OCI-LY1 (cell line): ENCODE measurements at regions not wholly inside any gene's neighbourhood (a gene's known extent, or its start where the extent isn't known, plus 50 kb on each side); places are given as distances from the start of the nearest gene placed in this dataset.

Experiments used
- H2AFZ ChIP-seq: fragments of 200-600 bp; sonication (generic), shearing (Covaris generic); 2 replicates; pipeline ENCODE4 v1.6.0; 2014; ENCODE audit warnings: antibody characterized with exemption, mild to moderate bottlenecking, low read length
- H3F3A ChIP-seq: fragments of 200-600 bp; sonication (generic), shearing (Covaris generic); 2 replicates; pipeline ENCODE4 v1.6.0; 2014; ENCODE audit warnings: mild to moderate bottlenecking, antibody characterized with exemption, low read length, moderate library complexity; ENCODE audit not compliant: insufficient read depth
- H3K27ac ChIP-seq: fragments of 200-600 bp; sonication (generic); 2 replicates; pipeline ENCODE4 v1.5.1; 2014; ENCODE audit warnings: low read length, mixed run types, mild to moderate bottlenecking, low read depth; ENCODE audit not compliant: poor library complexity, severe bottlenecking
- H3K27me3 ChIP-seq: fragments of 200-600 bp; sonication (generic); 2 replicates; pipeline ENCODE4 v1.6.0; 2014; ENCODE audit warnings: antibody characterized with exemption, mild to moderate bottlenecking, low read length, moderate library complexity; ENCODE audit not compliant: insufficient read depth
- H3K36me3 ChIP-seq: fragments of 200-600 bp; sonication (generic); 2 replicates; pipeline ENCODE4 v1.6.1; 2014; ENCODE audit warnings: mild to moderate bottlenecking, antibody characterized with exemption, low read length, moderate library complexity, mixed read lengths; ENCODE audit not compliant: insufficient read depth
- H3K4me1 ChIP-seq: fragments of 200-600 bp; sonication (generic); 2 replicates; pipeline ENCODE4 v1.5.1; 2014; ENCODE audit warnings: mild to moderate bottlenecking, low read length, moderate library complexity; ENCODE audit not compliant: insufficient read depth, severe bottlenecking
- H3K4me2 ChIP-seq: fragments of 200-600 bp; sonication (generic), shearing (Covaris generic); 2 replicates; pipeline ENCODE4 v1.6.1; 2014; ENCODE audit warnings: low read length
- H3K4me3 ChIP-seq: fragments of 200-600 bp; sonication (generic); 2 replicates; pipeline ENCODE4 v1.5.1; 2014; ENCODE audit warnings: low read length, low read depth, mild to moderate bottlenecking, mixed read lengths; ENCODE audit not compliant: poor library complexity, severe bottlenecking
- H3K79me2 ChIP-seq: fragments of 200-600 bp; shearing (Covaris generic); 2 replicates; pipeline ENCODE4 v1.6.1; 2016; ENCODE audit warnings: mixed run types, low read length, mixed read lengths; ENCODE audit not compliant: insufficient read depth
- H3K9ac ChIP-seq: fragments of 200-600 bp; sonication (generic), shearing (Covaris generic); 2 replicates; pipeline ENCODE4 v1.6.1; 2014; ENCODE audit warnings: mild to moderate bottlenecking, low read length, mixed read lengths
- H3K9me2 ChIP-seq: fragments of 200-600 bp; sonication (generic), shearing (Covaris generic); 2 replicates; pipeline ENCODE4 v1.6.1; 2014; ENCODE audit warnings: low read depth, mild to moderate bottlenecking, low read length, mixed read lengths
- H3K9me3 ChIP-seq: fragments of 200-600 bp; shearing (Covaris generic); 2 replicates; pipeline ENCODE4 v1.6.1; 2014; ENCODE audit warnings: low read length, mixed read lengths
- H4K20me1 ChIP-seq: fragments of 200-600 bp; sonication (generic), shearing (Covaris generic); 2 replicates; pipeline ENCODE4 v1.6.0; 2016; ENCODE audit warnings: mild to moderate bottlenecking, low read length; ENCODE audit not compliant: insufficient read depth
- EZH2 ChIP-seq: fragments of 200-600 bp; sonication (generic), shearing (Covaris generic); IDR thresholded peaks from 2 replicates; pipeline ENCODE4 v1.8.0; 2017; ENCODE audit warnings: borderline replicate concordance, mixed run types, mild to moderate bottlenecking, antibody characterized with exemption, low read length, moderate library complexity, mixed read lengths
- TF ChIP-seq, protein P1 (sequence below): fragments of 200-600 bp; sonication (generic), shearing (Covaris generic); IDR thresholded peaks from 2 replicates; pipeline ENCODE4 v1.5.1; 2017; ENCODE audit warnings: mild to moderate bottlenecking, antibody characterized with exemption, low read length, moderate library complexity, mixed read lengths

DNA sequence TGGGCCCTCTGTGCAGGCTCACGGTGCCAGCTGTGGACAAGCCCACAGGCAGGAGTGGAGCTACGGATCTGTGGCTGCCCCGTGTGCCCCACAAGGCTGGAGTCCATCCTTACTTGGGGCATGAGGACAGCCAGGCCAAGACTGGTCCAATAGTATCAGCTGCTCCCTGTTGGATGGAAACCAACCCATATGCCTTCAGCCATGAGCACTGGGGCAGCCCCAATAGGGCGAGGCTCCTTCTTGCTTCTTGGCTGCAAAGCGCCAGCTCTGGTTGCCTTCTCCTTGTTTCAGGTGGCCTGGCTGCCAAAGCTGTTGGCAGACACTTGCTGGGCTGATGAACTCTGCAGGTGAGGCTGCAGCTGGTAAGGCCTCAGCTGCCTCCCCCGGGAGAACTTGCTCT lies 188.0 kb downstream of the ENGASE start:
- no peak for TF ChIP-seq EZH2
- TF ChIP-seq, protein P1, sequence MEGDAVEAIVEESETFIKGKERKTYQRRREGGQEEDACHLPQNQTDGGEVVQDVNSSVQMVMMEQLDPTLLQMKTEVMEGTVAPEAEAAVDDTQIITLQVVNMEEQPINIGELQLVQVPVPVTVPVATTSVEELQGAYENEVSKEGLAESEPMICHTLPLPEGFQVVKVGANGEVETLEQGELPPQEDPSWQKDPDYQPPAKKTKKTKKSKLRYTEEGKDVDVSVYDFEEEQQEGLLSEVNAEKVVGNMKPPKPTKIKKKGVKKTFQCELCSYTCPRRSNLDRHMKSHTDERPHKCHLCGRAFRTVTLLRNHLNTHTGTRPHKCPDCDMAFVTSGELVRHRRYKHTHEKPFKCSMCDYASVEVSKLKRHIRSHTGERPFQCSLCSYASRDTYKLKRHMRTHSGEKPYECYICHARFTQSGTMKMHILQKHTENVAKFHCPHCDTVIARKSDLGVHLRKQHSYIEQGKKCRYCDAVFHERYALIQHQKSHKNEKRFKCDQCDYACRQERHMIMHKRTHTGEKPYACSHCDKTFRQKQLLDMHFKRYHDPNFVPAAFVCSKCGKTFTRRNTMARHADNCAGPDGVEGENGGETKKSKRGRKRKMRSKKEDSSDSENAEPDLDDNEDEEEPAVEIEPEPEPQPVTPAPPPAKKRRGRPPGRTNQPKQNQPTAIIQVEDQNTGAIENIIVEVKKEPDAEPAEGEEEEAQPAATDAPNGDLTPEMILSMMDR = no peak
- peaks cover 8% of the 10 kb centered on the region for H3K27me3 ChIP-seq
- no peaks in the 10 kb centered on the region for H3K79me2 ChIP-seq
- H3F3A ChIP-seq = no peaks in the 10 kb centered on the region
- H3K36me3 ChIP-seq = no peaks in the 10 kb centered on the region
- H2AFZ ChIP-seq = no peak overlapping the region
- no peaks in the 10 kb centered on the region for H4K20me1 ChIP-seq
- no peaks in the 10 kb centered on the region for H3K9me3 ChIP-seq
- no peak overlapping the region for H3K4me2 ChIP-seq
- H3K9ac ChIP-seq = no peak overlapping the region
- no peak overlapping the region for H3K27ac ChIP-seq
- H3K4me1 ChIP-seq = no peaks in the 10 kb centered on the region
- no peaks in the 10 kb centered on the region for H3K9me2 ChIP-seq
- no peak overlapping the region for H3K4me3 ChIP-seq

DNA sequence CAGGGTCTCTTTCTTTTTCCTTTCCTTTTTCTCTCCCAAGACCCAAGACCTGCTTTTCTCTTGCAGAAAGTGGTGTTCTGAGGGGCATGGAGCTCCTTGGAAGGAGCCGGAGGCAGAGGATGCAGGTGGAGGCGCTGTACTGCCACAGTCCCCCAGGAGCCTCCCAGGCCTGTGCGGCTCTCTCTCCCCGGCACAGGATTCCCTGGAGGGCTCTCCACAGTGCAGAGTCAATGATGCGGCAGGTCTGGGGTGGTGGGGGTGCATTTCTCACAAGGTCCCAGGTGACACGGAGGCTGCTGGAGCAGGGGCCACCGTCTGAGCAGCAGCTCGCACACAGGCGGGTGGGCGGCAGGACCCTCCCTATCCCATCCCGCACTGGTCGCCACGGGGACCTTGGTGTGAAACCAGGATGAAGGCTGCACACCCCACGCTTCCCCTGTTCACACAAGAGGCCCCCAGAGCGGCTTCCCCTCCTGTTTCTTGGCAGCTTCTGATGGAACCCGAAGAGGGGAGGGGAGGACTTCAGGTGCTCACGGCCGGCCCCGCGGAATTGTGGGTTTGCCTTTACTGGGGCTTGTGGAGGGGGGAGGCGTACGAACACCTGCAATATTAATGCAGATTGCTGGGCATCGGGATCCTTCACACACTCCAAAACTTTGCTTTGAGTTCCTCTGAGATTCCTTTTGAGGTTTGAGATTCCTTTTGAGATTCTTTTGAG lies 186.9 kb downstream of the ENGASE start:
- TF ChIP-seq, protein P1 = no peak
- TF ChIP-seq EZH2 = no peak

GRCh38 chr17:79258843-79259242 lies 184.2 kb downstream of the ENGASE start:
- Histone ChIP-seq H3K4me1 (no peaks in the 10 kb centered on the region), H3F3A (no peaks in the 10 kb centered on the region), H3K9ac (no peak overlapping the region), H2AFZ (no peak overlapping the region), H3K27ac (no peak overlapping the region), H3K4me3 (no peak overlapping the region), H4K20me1 (no peaks in the 10 kb centered on the region), H3K4me2 (no peak overlapping the region), H3K79me2 (no peaks in the 10 kb centered on the region), H3K9me3 (no peaks in the 10 kb centered on the region), H3K27me3 (no peaks in the 10 kb centered on the region), H3K36me3 (no peaks in the 10 kb centered on the region), H3K9me2 (no peaks in the 10 kb centered on the region)
- TF ChIP-seq EZH2 = no peak
- TF ChIP-seq, protein P1 = no peak

More for the DNA sequence above, 186.9 kb downstream of the ENGASE start:
- no peaks in the 10 kb centered on the region for H4K20me1 ChIP-seq
- no peaks in the 10 kb centered on the region for H3K9me3 ChIP-seq
- H2AFZ ChIP-seq = no peak overlapping the region
- H3K9ac ChIP-seq = no peak overlapping the region
- no peaks in the 10 kb centered on the region for H3F3A ChIP-seq
- H3K9me2 ChIP-seq = no peaks in the 10 kb centered on the region
- H3K27me3 ChIP-seq = peaks cover 8% of the 10 kb centered on the region
- H3K79me2 ChIP-seq = no peaks in the 10 kb centered on the region
- no peak overlapping the region for H3K4me3 ChIP-seq
- no peak overlapping the region for H3K27ac ChIP-seq
- H3K36me3 ChIP-seq = no peaks in the 10 kb centered on the region
- H3K4me2 ChIP-seq = no peak overlapping the region
- no peaks in the 10 kb centered on the region for H3K4me1 ChIP-seq
